ENCODE measurements at regions not wholly inside any gene's neighbourhood (a gene's known extent, or its start where the extent isn't known, plus 50 kb on each side); places are given as distances from the start of the nearest gene placed in this dataset.

DNA sequence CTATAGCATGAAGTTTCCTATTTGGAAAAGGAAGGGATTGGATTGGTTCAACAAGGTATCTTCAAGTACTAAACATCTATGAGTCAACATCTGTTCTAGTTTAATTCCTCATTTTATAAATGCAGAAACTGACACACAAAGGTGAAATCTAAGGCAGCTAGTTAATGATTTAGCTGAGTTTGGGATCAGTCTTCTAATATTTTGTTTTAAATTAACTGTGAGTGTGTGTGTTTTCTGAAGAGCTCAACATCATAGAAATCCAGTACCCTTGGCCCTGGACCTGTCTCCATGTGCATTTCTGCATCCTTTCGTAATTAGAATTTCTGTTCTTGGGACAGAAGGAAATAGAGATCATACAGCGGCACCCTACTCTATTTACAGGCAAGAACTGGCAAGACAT is 105.9 kb downstream of the RGS2 start:
- TF ChIP-seq, protein P1, sequence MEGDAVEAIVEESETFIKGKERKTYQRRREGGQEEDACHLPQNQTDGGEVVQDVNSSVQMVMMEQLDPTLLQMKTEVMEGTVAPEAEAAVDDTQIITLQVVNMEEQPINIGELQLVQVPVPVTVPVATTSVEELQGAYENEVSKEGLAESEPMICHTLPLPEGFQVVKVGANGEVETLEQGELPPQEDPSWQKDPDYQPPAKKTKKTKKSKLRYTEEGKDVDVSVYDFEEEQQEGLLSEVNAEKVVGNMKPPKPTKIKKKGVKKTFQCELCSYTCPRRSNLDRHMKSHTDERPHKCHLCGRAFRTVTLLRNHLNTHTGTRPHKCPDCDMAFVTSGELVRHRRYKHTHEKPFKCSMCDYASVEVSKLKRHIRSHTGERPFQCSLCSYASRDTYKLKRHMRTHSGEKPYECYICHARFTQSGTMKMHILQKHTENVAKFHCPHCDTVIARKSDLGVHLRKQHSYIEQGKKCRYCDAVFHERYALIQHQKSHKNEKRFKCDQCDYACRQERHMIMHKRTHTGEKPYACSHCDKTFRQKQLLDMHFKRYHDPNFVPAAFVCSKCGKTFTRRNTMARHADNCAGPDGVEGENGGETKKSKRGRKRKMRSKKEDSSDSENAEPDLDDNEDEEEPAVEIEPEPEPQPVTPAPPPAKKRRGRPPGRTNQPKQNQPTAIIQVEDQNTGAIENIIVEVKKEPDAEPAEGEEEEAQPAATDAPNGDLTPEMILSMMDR (IDR thresholded peaks at IDR 0.05), result no peak
- no peak for TF ChIP-seq ZFX (IDR thresholded peaks at IDR 0.05; ENCODE audit: borderline replicate concordance)
